OCI-LY7 (cell line): ENCODE measurements at regions not wholly inside any gene's neighbourhood (a gene's known extent, or its start where the extent isn't known, plus 50 kb on each side); places are given as distances from the start of the nearest gene placed in this dataset.

Experiments
- BruUV-seq: library from RNA; stranded (reverse); fragments of 400-500 nt; replicated peaks from 2 replicates; lab custom pipeline; 2021; lab: Mats Ljungman, UMichigan
- CTCF ChIA-PET: fragments of 300-600 bp; sonication (Branson Sonifier 250); formaldehyde crosslinking; loops from one replicate; lab custom pipeline; 2022; ENCODE audit warnings: antibody characterized with exemption; ENCODE audit not compliant: unreplicated experiment; lab: Charles Lee
- POLR2A ChIA-PET: fragments of 300-600 bp; sonication (Branson Sonifier 250); formaldehyde crosslinking; loops from one replicate; lab custom pipeline; 2022; ENCODE audit warnings: antibody characterized with exemption; lab: Charles Lee
- DNase-seq: peaks from one replicate; pipeline ENCODE4 v3.0.0-alpha.2; 2015; ENCODE audit warnings: low spot score
- H2AFZ ChIP-seq: fragments of 200-600 bp; sonication (generic), shearing (Covaris generic); 2 replicates; pipeline ENCODE4 v1.6.1; 2014; ENCODE audit warnings: mild to moderate bottlenecking, antibody characterized with exemption, low read length, moderate library complexity
- H3K27ac ChIP-seq: fragments of 200-600 bp; sonication (generic); 2 replicates; pipeline ENCODE4 v1.5.1; 2014; ENCODE audit warnings: mixed run types, low read depth, mild to moderate bottlenecking, moderate library complexity, low read length, inconsistent platforms; ENCODE audit not compliant: poor library complexity, severe bottlenecking
- H3K36me3 ChIP-seq: fragments of 200-600 bp; sonication (generic); 2 replicates; pipeline ENCODE4 v1.6.1; 2014; ENCODE audit warnings: mild to moderate bottlenecking, antibody characterized with exemption, low read length, moderate library complexity, mixed read lengths; ENCODE audit not compliant: insufficient read depth
- H3K4me1 ChIP-seq: fragments of 200-600 bp; sonication (generic); 2 replicates; pipeline ENCODE4 v1.5.1; 2014; ENCODE audit warnings: mild to moderate bottlenecking, low read length; ENCODE audit not compliant: insufficient read depth, poor library complexity, severe bottlenecking
- H3K4me2 ChIP-seq: fragments of 200-600 bp; sonication (generic); 2 replicates; pipeline ENCODE4 v1.6.1; 2014; ENCODE audit warnings: mild to moderate bottlenecking, low read length
- H3K4me3 ChIP-seq: fragments of 200-600 bp; sonication (generic); 2 replicates; pipeline ENCODE4 v1.5.1; 2014; ENCODE audit warnings: mild to moderate bottlenecking, low read depth, low read length; ENCODE audit not compliant: poor library complexity, severe bottlenecking
- H3K79me2 ChIP-seq: fragments of 200-600 bp; sonication (generic); 2 replicates; pipeline ENCODE4 v1.6.1; 2016; ENCODE audit warnings: low read depth, mild to moderate bottlenecking, low read length, moderate library complexity, mixed read lengths; ENCODE audit not compliant: insufficient read depth
- H3K9me2 ChIP-seq: fragments of 200-600 bp; sonication (generic); 2 replicates; pipeline ENCODE4 v1.6.1; 2016; ENCODE audit warnings: mild to moderate bottlenecking, low read length, mixed read lengths; ENCODE audit not compliant: insufficient read depth
- H3K9me3 ChIP-seq: fragments of 200-600 bp; sonication (generic); 2 replicates; pipeline ENCODE4 v1.6.1; 2014; ENCODE audit warnings: mild to moderate bottlenecking, mixed run types, low read length, mixed read lengths
- H4K20me1 ChIP-seq: fragments of 200-600 bp; sonication (generic); 2 replicates; pipeline ENCODE4 v1.6.1; 2014; ENCODE audit warnings: mild to moderate bottlenecking, antibody characterized with exemption, low read length, moderate library complexity, mixed read lengths; ENCODE audit not compliant: insufficient read depth
- EZH2phosphoT487 ChIP-seq: fragments of 200-600 bp; sonication (generic); IDR thresholded peaks from 2 replicates; pipeline ENCODE4 v1.6.1; 2018; ENCODE audit warnings: low read depth, borderline replicate concordance, mild to moderate bottlenecking, mixed run types, antibody characterized with exemption, low read length, moderate library complexity, mixed read lengths
- intact Hi-C: fragments of 100-400 bp; cut with micrococcal nuclease; formaldehyde crosslinking; loops from one replicate; pipeline ENCODE4 v1.10.0; 2022; ENCODE audit not compliant: unreplicated experiment
- TF ChIP-seq, protein P1 (sequence below): fragments of 200-600 bp; sonication (generic); conservative IDR thresholded peaks from 2 replicates; pipeline ENCODE4 v1.5.1; 2014; ENCODE audit warnings: mild to moderate bottlenecking, antibody characterized with exemption, low read length, moderate library complexity, mixed read lengths

DNA sequence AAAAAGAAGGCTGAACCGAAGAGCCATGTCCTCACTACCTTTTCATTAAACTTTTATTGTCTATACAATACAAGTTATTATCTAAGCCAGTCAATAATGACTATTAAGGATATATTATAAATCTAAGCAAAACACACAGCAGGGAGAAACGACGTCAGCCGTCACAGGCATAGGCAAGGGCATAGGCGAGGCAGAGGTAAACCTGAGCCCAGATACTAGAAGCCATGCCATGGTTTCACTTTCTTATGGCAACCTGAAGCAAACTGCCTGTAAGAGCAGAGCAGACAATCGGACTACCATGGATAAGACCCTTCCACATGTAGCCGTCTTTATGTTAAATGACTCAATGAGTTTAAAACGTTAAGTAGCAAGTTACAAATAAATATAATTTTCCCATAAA is 238.5 kb upstream of the ZNF521 start:
- H3K4me1 ChIP-seq = no peaks in the 10 kb centered on the region
- H3K79me2 ChIP-seq = no peaks in the 10 kb centered on the region
- POLR2A ChIA-PET = no interaction called here
- no peaks in the 10 kb centered on the region for H3K36me3 ChIP-seq
- no peak overlapping the region for H2AFZ ChIP-seq
- H3K9me2 ChIP-seq = no peaks in the 10 kb centered on the region
- TF ChIP-seq, protein P1, sequence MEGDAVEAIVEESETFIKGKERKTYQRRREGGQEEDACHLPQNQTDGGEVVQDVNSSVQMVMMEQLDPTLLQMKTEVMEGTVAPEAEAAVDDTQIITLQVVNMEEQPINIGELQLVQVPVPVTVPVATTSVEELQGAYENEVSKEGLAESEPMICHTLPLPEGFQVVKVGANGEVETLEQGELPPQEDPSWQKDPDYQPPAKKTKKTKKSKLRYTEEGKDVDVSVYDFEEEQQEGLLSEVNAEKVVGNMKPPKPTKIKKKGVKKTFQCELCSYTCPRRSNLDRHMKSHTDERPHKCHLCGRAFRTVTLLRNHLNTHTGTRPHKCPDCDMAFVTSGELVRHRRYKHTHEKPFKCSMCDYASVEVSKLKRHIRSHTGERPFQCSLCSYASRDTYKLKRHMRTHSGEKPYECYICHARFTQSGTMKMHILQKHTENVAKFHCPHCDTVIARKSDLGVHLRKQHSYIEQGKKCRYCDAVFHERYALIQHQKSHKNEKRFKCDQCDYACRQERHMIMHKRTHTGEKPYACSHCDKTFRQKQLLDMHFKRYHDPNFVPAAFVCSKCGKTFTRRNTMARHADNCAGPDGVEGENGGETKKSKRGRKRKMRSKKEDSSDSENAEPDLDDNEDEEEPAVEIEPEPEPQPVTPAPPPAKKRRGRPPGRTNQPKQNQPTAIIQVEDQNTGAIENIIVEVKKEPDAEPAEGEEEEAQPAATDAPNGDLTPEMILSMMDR = no peak
- TF ChIP-seq EZH2phosphoT487 = no peak
- CTCF ChIA-PET = no interaction called here
- no TSS peak for BruUV-seq
- H3K27ac ChIP-seq = no peak overlapping the region
- no peaks in the 10 kb centered on the region for H3K9me3 ChIP-seq
- H3K4me2 ChIP-seq = no peak overlapping the region
- intact Hi-C loops = no loop called here
- H4K20me1 ChIP-seq = no peaks in the 10 kb centered on the region
- H3K4me3 ChIP-seq = no peak overlapping the region
- DNase-seq = no peak

DNA sequence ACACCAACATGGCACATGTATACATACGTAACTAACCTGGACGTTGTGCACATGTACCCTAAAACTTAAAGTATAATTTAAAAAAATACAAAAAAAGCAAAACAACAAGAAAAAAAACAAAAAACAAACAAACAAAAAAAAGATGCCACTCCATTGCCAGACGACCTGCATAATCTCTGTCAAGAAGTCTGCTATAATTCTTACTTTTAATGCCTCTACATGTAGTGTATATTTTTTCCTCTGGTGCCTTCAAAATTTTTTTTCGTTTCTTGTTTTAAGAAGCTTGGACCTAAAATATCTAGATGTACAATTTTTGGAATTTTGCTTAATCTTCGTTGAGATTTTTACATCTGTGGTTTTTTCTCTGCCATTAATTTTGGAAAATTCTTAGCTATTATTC is 235.6 kb upstream of the ZNF521 start:
- Histone ChIP-seq H3K4me3 (no peak overlapping the region), H3K9me2 (no peaks in the 10 kb centered on the region), H3K4me2 (no peak overlapping the region), H3K79me2 (no peaks in the 10 kb centered on the region), H3K9me3 (no peaks in the 10 kb centered on the region), H3K36me3 (no peaks in the 10 kb centered on the region), H3K27ac (no peak overlapping the region), H3K4me1 (no peaks in the 10 kb centered on the region), H2AFZ (no peak overlapping the region), H4K20me1 (no peaks in the 10 kb centered on the region)
- POLR2A ChIA-PET = no interaction called here
- CTCF ChIA-PET = no interaction called here
- no peak for TF ChIP-seq EZH2phosphoT487
- TF ChIP-seq, protein P1 = no peak
- DNase-seq = no peak
- no TSS peak for BruUV-seq
- intact Hi-C loops = no loop called here

DNA sequence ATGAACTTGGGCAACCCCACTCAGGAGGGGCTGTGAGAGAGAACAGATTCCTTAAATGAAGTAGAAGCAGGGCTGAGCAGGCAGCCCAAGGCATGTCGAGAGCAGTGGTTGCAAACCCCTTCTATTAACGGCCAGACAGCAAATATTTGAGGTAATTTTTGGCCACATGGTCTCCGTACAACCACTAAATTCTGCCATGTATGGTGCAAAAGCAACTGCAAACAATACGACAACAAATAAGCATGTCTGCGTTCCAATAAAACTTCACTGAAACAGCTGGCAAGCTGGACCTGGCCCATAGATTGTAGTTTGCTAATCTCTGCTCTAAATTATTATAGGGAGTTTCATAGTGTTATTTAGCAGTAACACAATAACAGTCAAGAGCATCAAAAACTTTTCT is 217.0 kb upstream of the ZNF521 start:
- Histone ChIP-seq H4K20me1 (no peaks in the 10 kb centered on the region), H3K9me2 (no peaks in the 10 kb centered on the region), H3K4me1 (no peaks in the 10 kb centered on the region), H3K79me2 (no peaks in the 10 kb centered on the region), H3K4me3 (no peak overlapping the region), H2AFZ (no peak overlapping the region), H3K36me3 (no peaks in the 10 kb centered on the region), H3K4me2 (no peak overlapping the region), H3K9me3 (no peaks in the 10 kb centered on the region), H3K27ac (no peak overlapping the region)
- no peak for DNase-seq
- ChIA-PET POLR2A (no interaction called here), CTCF (no interaction called here)
- no TSS peak for BruUV-seq
- TF ChIP-seq, protein P1 = no peak
- TF ChIP-seq EZH2phosphoT487 = no peak
- intact Hi-C loops = loop anchor here (10.0 kb wide), 1 partner anchor 174 kb away; no protein-coding TSS in a partner anchor
